ENCODE measurements at regions not wholly inside any gene's neighbourhood (a gene's known extent, or its start where the extent isn't known, plus 50 kb on each side); places are given as distances from the start of the nearest gene placed in this dataset.

- DNase-seq (ENCODE audit: low read depth in 2 of 3, low spot score in 2 of 3): no peak
Observed at GRCh38 chr7:131003634-131004033, 269.6 kb upstream of the KLF14 start.

- peak in 1 of 3 donors; percentile 45 for DNase-seq (ENCODE audit: low read depth in 2 of 3, low spot score in 2 of 3)
Observed at GRCh38 chr7:131004371-131004770, 270.4 kb upstream of the KLF14 start.

GRCh38 chr7:131007439-131008330 is 273.7 kb upstream of the KLF14 start:
- DNase-seq (ENCODE audit: low read depth in 2 of 3, low spot score in 2 of 3): peak in 2 of 3 donors; percentile 81 to 91

GRCh38 chr7:131008840-131009711 is 275.1 kb upstream of the KLF14 start:
- no peak for DNase-seq (ENCODE audit: low read depth in 2 of 3, low spot score in 2 of 3)

GRCh38 chr7:131010029-131010716 is 276.2 kb upstream of the KLF14 start:
- no peak for DNase-seq (ENCODE audit: low read depth in 2 of 3, low spot score in 2 of 3)

- no peak for DNase-seq (ENCODE audit: low read depth in 2 of 3, low spot score in 2 of 3)
Observed at GRCh38 chr7:131010717-131011431, 276.9 kb upstream of the KLF14 start.

GRCh38 chr7:131011432-131011742 is 277.4 kb upstream of the KLF14 start:
- peak in 1 of 3 donors; percentile 35 for DNase-seq (ENCODE audit: low read depth in 2 of 3, low spot score in 2 of 3)

- peak in 2 of 3 donors; percentile 65 to 90 for DNase-seq (ENCODE audit: low read depth in 2 of 3, low spot score in 2 of 3)
Observed at GRCh38 chr7:131011976-131012375, 278.0 kb upstream of the KLF14 start.

- DNase-seq (ENCODE audit: low read depth in 2 of 3, low spot score in 2 of 3): no peak
Observed at GRCh38 chr7:131012477-131013031, 278.5 kb upstream of the KLF14 start.

- DNase-seq (ENCODE audit: low read depth in 2 of 3, low spot score in 2 of 3): no peak
Observed at GRCh38 chr7:131013716-131014115, 279.7 kb upstream of the KLF14 start.

GRCh38 chr7:131014906-131015656 is 281.1 kb upstream of the KLF14 start:
- no peak for DNase-seq (ENCODE audit: low read depth in 2 of 3, low spot score in 2 of 3)

- DNase-seq (ENCODE audit: low read depth in 2 of 3, low spot score in 2 of 3): no peak
Observed at GRCh38 chr7:131015657-131015958, 281.6 kb upstream of the KLF14 start.

GRCh38 chr7:131016230-131016629 is 282.2 kb upstream of the KLF14 start:
- no peak for DNase-seq (ENCODE audit: low read depth in 2 of 3, low spot score in 2 of 3)

GRCh38 chr7:131019351-131019750 is 285.3 kb upstream of the KLF14 start:
- DNase-seq (ENCODE audit: low read depth in 2 of 3, low spot score in 2 of 3): no peak

- no peak for DNase-seq (ENCODE audit: low read depth in 2 of 3, low spot score in 2 of 3)
Observed at GRCh38 chr7:131020759-131021261, 286.8 kb upstream of the KLF14 start.

GRCh38 chr7:131021460-131021859 is 287.5 kb upstream of the KLF14 start:
- no peak for DNase-seq (ENCODE audit: low read depth in 2 of 3, low spot score in 2 of 3)

- DNase-seq (ENCODE audit: low read depth in 2 of 3, low spot score in 2 of 3): no peak
Observed at GRCh38 chr7:131021902-131022301, 287.9 kb upstream of the KLF14 start.

GRCh38 chr7:131026297-131027000 is 292.4 kb upstream of the KLF14 start:
- DNase-seq (ENCODE audit: low read depth in 2 of 3, low spot score in 2 of 3): peak in 1 of 3 donors; percentile 66

- DNase-seq (ENCODE audit: low read depth in 2 of 3, low spot score in 2 of 3): peak in 1 of 3 donors; percentile 68
Observed at GRCh38 chr7:131027287-131027773, 293.3 kb upstream of the KLF14 start.
